GM21723 (cell line): ENCODE measurements at regions not wholly inside any gene's neighbourhood (a gene's known extent, or its start where the extent isn't known, plus 50 kb on each side); places are given as distances from the start of the nearest gene placed in this dataset.

Experiments
- ATAC-seq: cut with Tn5 transposase; IDR thresholded peaks from one replicate; pipeline ENCODE4 v1.9.1; 2021; ENCODE audit warnings: mild to moderate bottlenecking, moderate library complexity; ENCODE audit not compliant: unreplicated experiment

DNA sequence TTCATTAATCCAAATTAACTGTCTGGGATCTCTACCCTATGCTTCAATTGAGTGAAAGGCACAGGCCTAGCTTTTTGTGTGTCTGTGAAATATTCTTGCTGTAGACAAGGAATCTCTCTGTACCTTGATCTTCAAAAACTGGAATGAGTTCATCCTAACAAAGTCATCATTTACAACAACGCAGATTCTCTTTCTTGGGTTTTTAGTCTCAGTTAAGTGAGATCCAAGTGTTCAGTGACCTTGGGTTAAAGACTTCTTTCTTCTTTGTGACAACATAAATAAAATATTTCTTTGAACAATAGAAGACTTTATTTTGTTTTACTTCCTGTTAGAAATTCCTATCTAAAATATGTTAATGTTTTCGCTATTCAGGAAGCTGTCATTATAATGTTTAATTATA lies 192.2 kb upstream of the LMNTD1 start:
- no peak for ATAC-seq

DNA sequence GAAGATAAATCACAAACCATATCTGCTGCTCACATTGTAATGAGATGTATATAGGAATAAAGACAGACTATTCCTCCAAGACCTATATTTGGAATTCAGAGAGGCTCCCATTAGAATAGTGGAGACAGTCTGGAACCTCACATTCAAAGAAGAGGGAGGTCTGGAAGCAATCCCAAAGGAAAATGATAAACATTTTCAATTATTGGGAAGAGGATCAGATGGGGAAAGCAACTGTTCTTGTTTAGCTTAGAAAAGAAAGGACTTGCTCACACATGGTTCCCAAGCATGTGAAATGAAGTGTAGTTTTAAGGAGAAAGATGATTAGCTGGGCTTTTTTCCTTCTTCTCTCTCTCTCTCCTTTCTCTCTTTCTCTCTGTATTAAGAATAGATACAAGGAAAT lies 193.0 kb upstream of the LMNTD1 start:
- no peak for ATAC-seq

- no peak for ATAC-seq
These were observed 199.7 kb upstream of the LMNTD1 start for GRCh38 chr12:25752710-25753309.

DNA sequence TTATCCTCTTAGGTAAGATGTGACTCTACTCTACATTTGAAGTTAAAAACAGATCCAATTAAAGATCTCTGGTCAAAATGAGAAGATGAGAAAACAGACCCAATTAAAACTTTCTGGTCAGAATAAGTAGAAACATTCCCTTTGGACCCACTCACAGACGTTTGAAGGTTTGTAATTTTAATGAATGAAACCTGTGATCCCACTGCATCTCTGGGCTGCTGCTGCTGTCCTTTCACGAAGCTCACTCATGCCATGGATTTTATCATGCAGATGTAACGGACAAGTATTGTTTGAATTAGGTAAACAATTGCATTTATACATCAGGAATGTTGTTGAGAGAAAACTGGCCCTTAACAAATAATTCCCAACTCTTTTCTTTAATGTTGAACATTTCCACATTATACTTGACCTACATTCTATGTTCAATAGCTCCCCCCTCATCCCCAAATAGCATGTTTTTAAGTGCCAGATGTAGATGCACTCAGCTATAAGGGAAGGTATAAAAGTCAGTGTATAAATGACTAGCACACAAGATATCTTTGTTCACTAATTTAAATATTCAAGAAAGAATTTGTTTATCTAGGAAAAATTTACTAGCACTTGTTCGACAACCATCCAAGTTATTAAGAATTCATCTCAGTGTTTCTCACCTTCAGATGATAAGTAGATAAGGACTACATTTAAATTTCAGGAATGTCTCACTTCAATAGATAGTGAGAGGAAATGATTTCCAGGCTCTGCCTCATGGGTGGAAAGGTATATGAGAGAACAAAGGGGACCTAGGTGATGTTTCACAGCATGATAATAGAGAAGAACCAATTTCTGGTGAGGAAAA lies 202.3 kb upstream of the LMNTD1 start:
- no peak for ATAC-seq

DNA sequence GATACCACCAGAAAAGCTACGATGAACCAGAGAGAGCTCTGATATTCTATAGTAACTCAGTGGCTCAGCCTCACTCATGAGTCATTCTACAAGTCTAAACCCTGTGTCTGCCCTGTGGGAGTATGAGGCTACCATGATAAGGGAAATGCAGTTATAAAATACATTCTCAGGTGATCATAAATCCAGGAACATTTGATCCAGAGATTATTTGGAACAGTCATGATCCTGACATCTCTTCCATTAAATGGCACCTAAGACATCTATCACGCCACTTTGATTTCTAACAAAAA lies 202.6 kb upstream of the RASSF8 start:
- ATAC-seq: no peak

DNA sequence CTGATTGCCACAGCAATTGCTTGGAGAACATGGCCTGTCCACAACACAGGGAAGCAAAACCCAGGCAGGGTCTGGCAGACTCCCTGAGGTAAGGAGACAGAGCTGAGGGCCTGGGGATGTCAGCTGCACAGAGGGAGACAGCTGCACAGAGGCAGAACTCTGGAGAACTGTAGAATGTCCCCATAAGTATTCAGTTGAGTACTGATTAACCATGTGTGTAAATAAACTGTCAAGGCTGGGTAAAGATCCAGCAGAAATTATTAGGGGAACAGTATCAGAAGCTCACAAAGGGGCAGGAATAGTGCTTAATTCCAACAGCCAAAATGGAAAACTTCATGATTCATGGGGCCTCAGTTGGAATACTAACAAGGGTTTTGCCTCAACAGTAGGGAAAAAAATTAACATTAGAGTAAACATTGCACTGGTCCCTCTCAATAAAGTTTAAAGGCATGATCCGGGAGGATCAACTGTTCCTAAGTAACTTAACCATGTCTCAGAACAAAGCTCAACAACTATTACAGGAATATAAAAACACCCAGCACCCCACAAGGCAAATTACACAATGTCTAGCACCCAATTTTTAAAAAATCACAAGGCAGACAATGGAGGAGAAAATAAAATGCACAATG lies 201.3 kb upstream of the RASSF8 start:
- no peak for ATAC-seq

- no peak for ATAC-seq
These were observed 198.7 kb upstream of the RASSF8 start for GRCh38 chr12:25759752-25760151.

- no peak for ATAC-seq
These were observed 197.1 kb upstream of the RASSF8 start for GRCh38 chr12:25761356-25761755.

- no peak for ATAC-seq
These were observed 194.1 kb upstream of the RASSF8 start for GRCh38 chr12:25764409-25764808.

- ATAC-seq: no peak
These were observed 193.6 kb upstream of the RASSF8 start for GRCh38 chr12:25764892-25765291.

DNA sequence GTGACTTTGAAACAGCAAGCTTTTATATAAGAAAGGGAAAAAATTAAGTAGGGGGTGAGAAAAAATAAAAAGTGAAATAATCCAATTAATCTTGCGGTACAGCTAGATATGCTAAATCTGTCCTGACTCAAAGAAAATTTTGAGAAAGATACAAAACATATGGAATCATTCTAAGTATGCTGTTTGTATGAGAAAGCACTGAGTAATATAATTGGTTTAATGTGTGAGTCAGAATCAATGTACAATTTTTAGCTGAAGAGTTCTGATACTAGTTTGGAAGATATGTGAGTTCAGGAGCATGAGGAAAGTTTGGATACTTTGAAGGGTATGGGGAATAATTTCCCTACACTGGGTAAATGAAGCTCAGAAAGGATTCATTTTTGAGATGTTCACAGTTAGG lies 190.9 kb upstream of the RASSF8 start:
- ATAC-seq: no peak

DNA sequence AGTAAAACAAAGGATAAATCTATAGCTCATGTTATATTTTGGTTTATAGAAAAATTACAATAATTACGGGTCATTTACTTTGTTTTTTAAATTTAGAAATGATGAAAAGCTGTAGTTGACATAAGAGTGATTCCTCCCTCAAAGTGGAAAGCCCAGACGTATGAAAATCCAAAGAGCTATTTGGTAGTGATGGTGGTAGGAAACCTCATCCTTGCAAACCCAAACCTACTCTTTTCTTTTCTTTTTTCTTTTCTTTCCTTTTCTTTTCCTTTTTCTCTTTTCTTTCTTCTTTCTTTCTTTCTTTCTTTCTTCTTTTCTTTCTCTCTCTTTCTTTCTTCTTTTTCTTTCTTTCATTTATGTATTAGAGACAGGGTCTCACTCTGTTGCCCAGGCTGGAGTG lies 190.3 kb upstream of the RASSF8 start:
- no peak for ATAC-seq

GRCh38 chr12:25769082-25769945 lies 189.2 kb upstream of the RASSF8 start:
- no peak for ATAC-seq

DNA sequence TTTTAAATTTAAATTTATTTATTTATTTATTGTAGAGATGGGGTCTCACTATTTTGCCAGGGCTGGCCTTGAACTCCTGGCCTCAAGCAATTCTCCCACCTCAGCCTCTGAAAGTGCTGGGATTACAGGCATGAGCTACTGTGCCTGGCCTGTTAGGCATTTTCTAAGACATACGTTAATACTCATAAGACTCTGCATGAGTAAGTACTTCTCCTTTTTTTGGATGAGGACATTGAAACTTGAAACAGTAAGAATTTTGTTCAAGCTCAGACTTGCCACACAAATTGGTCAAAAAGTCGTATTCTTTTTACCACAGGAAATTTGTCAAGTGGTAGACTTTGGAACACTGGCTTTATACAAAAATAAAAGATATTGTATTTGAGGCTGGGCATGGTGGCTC lies 187.4 kb upstream of the RASSF8 start:
- no peak for ATAC-seq

- ATAC-seq: no peak
These were observed 187.0 kb upstream of the RASSF8 start for GRCh38 chr12:25771476-25771875.

GRCh38 chr12:25775968-25776367 lies 182.5 kb upstream of the RASSF8 start:
- no peak for ATAC-seq

DNA sequence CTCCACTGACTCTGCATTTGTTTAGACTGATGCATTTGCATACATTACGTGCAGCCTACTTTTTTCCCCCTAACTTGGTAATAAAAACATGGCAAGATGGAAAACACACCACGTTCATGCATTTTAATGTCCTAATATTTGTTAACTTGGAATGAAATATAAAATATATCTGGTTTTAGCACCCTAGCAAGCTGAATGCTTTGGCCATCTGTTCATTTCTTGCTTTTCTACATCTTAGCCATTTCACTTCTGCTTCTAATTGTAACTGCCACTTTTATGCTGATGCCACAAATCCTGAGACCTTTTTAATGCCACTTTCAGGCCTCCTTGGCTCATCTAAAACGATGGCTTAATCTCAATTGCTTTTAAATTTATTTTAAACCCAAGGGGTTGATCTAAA lies 177.7 kb upstream of the RASSF8 start:
- no peak for ATAC-seq

DNA sequence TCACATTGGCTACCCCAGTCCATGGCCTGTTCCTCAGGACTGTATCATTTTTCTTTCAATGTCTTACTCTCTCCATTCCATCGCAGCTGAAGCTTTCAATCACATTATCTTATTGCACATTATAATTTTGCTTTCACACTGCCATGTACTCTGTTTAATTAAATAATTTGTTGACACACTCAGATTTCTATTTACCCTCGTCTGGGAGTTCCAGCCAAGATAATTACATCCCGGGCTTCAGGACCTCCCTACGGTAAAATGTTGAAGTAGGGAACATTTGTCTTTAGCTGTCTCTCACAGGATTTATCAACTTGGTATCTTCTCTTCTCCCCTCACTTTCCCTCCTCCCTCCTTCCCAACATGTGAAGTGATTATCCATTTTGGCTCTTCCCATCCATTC lies 177.2 kb upstream of the RASSF8 start:
- ATAC-seq: no peak

- ATAC-seq: no peak
These were observed 174.9 kb upstream of the RASSF8 start for GRCh38 chr12:25783566-25783965.

GRCh38 chr12:25784669-25785068 lies 173.8 kb upstream of the RASSF8 start:
- no peak for ATAC-seq

GRCh38 chr12:25785134-25785533 lies 173.3 kb upstream of the RASSF8 start:
- no peak for ATAC-seq

DNA sequence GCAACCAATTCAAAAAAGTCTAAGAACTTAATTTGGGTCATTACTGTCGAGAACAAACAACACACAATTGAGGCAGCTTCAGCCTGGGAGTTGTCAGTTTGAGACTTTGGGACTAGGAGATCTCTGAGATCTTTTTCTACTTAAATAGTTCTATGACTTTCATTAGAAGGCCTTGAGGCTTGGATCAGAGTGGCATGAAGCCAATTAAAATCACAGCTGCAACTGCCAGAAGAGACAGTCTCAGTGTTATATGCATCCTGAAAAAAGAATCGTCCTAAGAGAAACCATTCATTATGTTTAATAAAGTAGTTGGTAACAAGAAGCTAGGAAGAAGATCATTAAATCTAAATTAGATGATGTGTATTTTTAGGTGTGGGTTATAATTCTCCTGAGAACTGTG lies 170.8 kb upstream of the RASSF8 start:
- ATAC-seq: no peak
